ENCODE measurements at regions not wholly inside any gene's neighbourhood (a gene's known extent, or its start where the extent isn't known, plus 50 kb on each side); places are given as distances from the start of the nearest gene placed in this dataset.

DNA sequence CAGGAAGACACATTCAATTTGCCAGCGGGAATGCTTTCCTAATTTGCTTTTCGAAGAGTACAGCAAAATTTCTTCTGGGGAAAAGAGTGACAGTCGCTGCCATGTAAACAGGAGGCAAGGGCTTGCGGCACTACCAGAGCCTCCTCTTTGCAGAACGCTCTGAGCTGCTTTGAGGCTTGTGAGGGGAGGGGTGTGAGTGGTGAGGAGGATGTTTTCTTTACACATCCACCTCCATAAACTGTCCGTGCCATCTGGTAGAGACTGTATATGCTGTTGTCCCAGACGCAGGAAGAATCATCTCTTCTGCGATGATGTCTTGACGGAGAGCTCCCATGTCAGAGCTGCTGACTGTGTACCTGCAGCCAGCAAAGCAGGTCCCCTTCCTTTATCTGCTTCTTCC is 138.0 kb downstream of the SOCS6 start:
- H3K4me1 Mint-ChIP-seq (ENCODE audit: low read depth), result peaks cover 8% of the 10 kb centered on the region
- no peak overlapping the region for H3K4me3 Mint-ChIP-seq
- H3K36me3 Mint-ChIP-seq (ENCODE audit: low read depth), result no peaks in the 10 kb centered on the region
- H3K27ac Mint-ChIP-seq, result no peak overlapping the region
- POLR2A ChIA-PET, result no interaction called here
- ATAC-seq (no peak), DNase-seq (no peak)
- peaks cover 6% of the 10 kb centered on the region for H3K27me3 Mint-ChIP-seq (ENCODE audit: low read depth)
- CTCF ChIA-PET, result no interaction called here
- H3K9me3 Mint-ChIP-seq (ENCODE audit: insufficient read depth), result no peaks in the 10 kb centered on the region

GRCh38 chr18:70425236-70425635 is 136.4 kb downstream of the SOCS6 start:
- no peaks in the 10 kb centered on the region for H3K9me3 Mint-ChIP-seq (ENCODE audit: insufficient read depth)
- CTCF ChIA-PET, result no interaction called here
- peaks cover 8% of the 10 kb centered on the region for H3K4me1 Mint-ChIP-seq (ENCODE audit: low read depth)
- H3K27me3 Mint-ChIP-seq (ENCODE audit: low read depth), result peaks cover 6% of the 10 kb centered on the region
- H3K4me3 Mint-ChIP-seq, result no peak overlapping the region
- H3K36me3 Mint-ChIP-seq (ENCODE audit: low read depth), result no peaks in the 10 kb centered on the region
- DNase-seq (no peak), ATAC-seq (no peak)
- POLR2A ChIA-PET, result no interaction called here
- no peak overlapping the region for H3K27ac Mint-ChIP-seq

DNA sequence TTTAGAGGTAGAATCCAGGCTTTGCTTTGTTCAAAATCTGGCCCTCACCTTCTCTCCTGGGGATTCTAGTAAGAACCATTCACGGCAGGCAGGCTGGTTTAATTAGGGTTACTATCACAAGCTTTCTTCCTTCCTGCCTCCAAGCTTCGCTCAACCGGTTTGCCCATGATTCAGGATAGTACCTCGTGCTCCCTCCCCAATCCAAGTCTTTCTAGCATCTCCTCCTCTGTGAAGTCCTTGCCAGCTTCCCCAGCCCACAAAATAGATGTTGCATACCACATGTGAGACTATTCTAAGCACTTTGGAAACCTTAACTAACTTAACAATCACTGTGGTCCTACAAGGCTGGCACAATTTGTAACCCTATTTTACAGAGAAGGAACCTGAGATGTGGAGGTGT is 135.1 kb downstream of the SOCS6 start:
- Mint-ChIP-seq H3K4me3 (no peak overlapping the region), H3K27me3 (ENCODE audit: low read depth) (peaks cover 6% of the 10 kb centered on the region), H3K27ac (no peak overlapping the region), H3K9me3 (ENCODE audit: insufficient read depth) (no peaks in the 10 kb centered on the region), H3K36me3 (ENCODE audit: low read depth) (no peaks in the 10 kb centered on the region), H3K4me1 (ENCODE audit: low read depth) (peaks cover 8% of the 10 kb centered on the region)
- DNase-seq, result no peak
- ChIA-PET CTCF (interaction anchor here (2.9 kb wide), 1 partner anchor 9 kb away, joined by 10 read pairs; no protein-coding TSS in a partner anchor), POLR2A (no interaction called here)
- ATAC-seq, result no peak

GRCh38 chr18:70423120-70423519 is 134.3 kb downstream of the SOCS6 start:
- ChIA-PET POLR2A (no interaction called here), CTCF (interaction anchor here (2.9 kb wide), 1 partner anchor 10 kb away, joined by 10 read pairs; no protein-coding TSS in a partner anchor)
- no peak for ATAC-seq
- Mint-ChIP-seq H3K9me3 (ENCODE audit: insufficient read depth) (no peaks in the 10 kb centered on the region), H3K4me3 (no peak overlapping the region), H3K4me1 (ENCODE audit: low read depth) (peaks cover 7% of the 10 kb centered on the region), H3K27me3 (ENCODE audit: low read depth) (peaks cover 6% of the 10 kb centered on the region), H3K27ac (no peak overlapping the region), H3K36me3 (ENCODE audit: low read depth) (no peaks in the 10 kb centered on the region)
- no peak for DNase-seq

- peaks cover 4% of the 10 kb centered on the region for H3K4me1 Mint-ChIP-seq (ENCODE audit: low read depth)
- DNase-seq, result no peak
- H3K36me3 Mint-ChIP-seq (ENCODE audit: low read depth), result no peaks in the 10 kb centered on the region
- no peak overlapping the region for H3K27ac Mint-ChIP-seq
- no peaks in the 10 kb centered on the region for H3K9me3 Mint-ChIP-seq (ENCODE audit: insufficient read depth)
- ChIA-PET POLR2A (no interaction called here), CTCF (interaction anchor here (2.9 kb wide), 1 partner anchor 11 kb away, joined by 10 read pairs; no protein-coding TSS in a partner anchor)
- no peak for ATAC-seq
- H3K27me3 Mint-ChIP-seq (ENCODE audit: low read depth), result peaks cover 6% of the 10 kb centered on the region
- H3K4me3 Mint-ChIP-seq, result no peak overlapping the region
These were observed 133.6 kb downstream of the SOCS6 start for GRCh38 chr18:70422391-70422965.

DNA sequence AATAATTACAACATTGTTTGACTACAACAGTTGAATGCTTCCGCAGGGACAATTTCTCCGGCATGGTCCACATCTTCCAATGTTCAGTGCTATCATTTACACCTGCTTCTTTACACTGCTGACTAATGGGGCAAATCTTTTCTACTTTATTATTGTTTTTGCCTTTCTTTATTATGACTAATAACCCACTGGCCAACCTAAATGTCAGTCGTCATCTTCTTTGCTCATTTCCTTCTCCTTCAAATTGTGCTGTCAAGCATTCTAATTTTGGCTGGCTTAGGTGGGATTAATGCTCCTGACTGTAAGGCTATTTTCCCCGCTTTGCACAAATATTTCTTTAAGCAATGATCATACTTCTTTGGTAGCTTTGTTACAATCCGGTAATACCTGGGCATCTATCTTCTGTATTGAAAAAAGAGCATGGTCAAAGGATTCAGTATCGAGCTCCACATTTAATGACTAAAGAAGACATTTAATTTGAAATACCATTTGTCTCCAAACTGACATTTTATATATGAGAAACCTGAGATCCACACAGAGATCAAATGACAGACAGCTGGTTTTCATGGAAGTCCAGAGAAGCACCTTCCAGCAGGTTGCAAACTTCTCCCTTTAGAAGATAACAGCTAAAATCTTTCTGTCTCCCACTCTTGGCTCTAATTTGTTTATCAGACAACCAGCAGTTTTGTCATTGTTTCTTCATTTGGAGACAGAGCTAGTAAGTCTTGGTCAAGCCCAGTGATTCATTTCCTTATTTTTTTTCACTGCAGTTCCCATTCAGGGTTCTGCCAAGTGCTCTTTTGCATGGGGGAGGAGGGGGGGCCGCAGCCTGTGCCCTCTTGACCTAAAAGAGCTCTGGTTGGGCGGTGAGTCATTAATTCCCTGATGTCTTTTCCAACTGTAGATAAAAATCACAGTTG is 132.9 kb downstream of the SOCS6 start:
- Mint-ChIP-seq H3K4me3 (no peak overlapping the region), H3K27ac (no peak overlapping the region), H3K9me3 (ENCODE audit: insufficient read depth) (no peaks in the 10 kb centered on the region), H3K36me3 (ENCODE audit: low read depth) (no peaks in the 10 kb centered on the region), H3K27me3 (ENCODE audit: low read depth) (peaks cover 6% of the 10 kb centered on the region), H3K4me1 (ENCODE audit: low read depth) (peaks cover 4% of the 10 kb centered on the region)
- ATAC-seq, result no peak
- ChIA-PET CTCF (interaction anchor here (2.9 kb wide), 1 partner anchor 12 kb away, joined by 10 read pairs; no protein-coding TSS in a partner anchor), POLR2A (no interaction called here)
- no peak for DNase-seq

DNA sequence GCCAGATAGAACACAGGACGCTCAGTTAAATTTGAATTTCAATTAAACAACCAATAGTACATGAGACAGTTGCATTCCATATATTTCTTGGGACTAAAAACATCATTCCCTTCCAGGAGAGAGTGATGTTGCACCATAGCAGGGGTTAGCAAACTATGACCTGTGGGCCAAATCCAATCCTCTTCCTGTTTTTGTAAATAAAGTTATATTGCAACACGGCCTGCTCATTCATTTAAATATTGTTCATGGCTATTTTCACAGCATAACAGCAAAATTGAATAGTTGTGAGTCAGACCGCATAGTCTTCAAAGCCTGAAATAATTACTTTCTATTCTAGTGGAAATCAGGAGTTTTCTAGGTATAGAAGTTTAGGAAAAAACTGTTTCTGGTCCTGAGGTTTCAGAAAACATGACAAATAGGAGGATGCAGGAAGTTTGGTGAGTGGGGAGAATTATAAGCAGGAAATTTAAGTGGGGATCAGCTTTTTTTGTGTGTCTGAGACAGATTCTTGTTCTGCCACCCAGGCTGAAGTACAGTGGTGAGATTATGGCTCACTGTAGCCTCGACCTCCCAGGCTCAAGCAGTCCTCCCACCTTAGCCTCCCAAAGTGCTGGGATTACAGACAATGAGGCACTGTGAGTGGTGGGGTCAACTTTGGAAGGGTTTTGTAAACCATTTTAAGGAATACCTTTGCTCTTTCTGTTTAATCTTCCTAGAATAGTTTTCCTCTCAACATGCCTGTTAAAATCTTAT is 131.5 kb downstream of the SOCS6 start:
- H3K27me3 Mint-ChIP-seq (ENCODE audit: low read depth), result peaks cover 6% of the 10 kb centered on the region
- ChIA-PET CTCF (no interaction called here), POLR2A (no interaction called here)
- peaks cover 4% of the 10 kb centered on the region for H3K4me1 Mint-ChIP-seq (ENCODE audit: low read depth)
- no peak for DNase-seq
- no peaks in the 10 kb centered on the region for H3K36me3 Mint-ChIP-seq (ENCODE audit: low read depth)
- H3K4me3 Mint-ChIP-seq, result no peak overlapping the region
- no peak for ATAC-seq
- H3K9me3 Mint-ChIP-seq (ENCODE audit: insufficient read depth), result no peaks in the 10 kb centered on the region
- no peak overlapping the region for H3K27ac Mint-ChIP-seq

- ATAC-seq (no peak), DNase-seq (no peak)
- Mint-ChIP-seq H3K36me3 (ENCODE audit: low read depth) (no peaks in the 10 kb centered on the region), H3K9me3 (ENCODE audit: insufficient read depth) (no peaks in the 10 kb centered on the region), H3K4me3 (no peak overlapping the region), H3K4me1 (ENCODE audit: low read depth) (peaks cover 4% of the 10 kb centered on the region), H3K27ac (no peak overlapping the region), H3K27me3 (ENCODE audit: low read depth) (peaks cover 4% of the 10 kb centered on the region)
- POLR2A ChIA-PET, result no interaction called here
- CTCF ChIA-PET, result no interaction called here
These were observed 130.7 kb downstream of the SOCS6 start for GRCh38 chr18:70419526-70419925.

DNA sequence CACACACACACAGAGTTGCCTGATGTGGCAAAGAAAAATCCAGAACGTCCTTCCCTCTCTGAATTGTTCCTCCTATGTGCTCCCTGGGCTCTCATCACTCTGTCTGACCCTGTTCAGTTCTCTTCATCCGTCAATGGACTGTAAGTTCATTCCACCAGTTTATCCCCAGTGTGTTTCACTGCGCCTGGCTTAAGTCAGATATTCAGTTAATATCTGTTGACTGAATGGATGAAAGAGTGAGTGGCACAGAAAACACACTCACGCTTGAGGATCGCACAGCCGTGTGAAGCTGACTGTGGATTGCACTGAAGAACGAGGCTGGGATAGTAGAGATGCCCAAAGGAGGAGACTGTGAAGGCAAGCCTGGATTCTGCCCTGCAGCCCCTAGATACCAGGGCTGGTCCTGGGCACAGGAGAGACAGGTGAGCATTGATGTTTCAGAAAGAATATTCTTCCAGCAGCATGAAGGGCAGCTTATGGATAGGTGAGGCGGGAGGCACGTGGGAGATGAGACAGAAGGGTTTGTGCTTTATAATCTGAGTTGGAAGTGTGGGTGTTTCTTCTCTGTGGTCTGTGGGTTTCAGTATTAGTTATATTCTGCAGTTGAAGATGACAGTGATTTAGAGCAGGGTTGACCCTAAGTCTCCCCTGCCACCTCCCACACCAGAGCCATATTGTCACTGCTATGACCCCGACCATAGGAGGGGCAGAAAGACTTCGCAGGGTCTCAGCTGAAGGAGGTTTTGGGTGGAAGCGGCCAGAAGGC is 129.9 kb downstream of the SOCS6 start:
- DNase-seq (no peak), ATAC-seq (no peak)
- CTCF ChIA-PET, result no interaction called here
- no peaks in the 10 kb centered on the region for H3K9me3 Mint-ChIP-seq (ENCODE audit: insufficient read depth)
- no peak overlapping the region for H3K4me3 Mint-ChIP-seq
- H3K27me3 Mint-ChIP-seq (ENCODE audit: low read depth), result no peaks in the 10 kb centered on the region
- POLR2A ChIA-PET, result no interaction called here
- H3K27ac Mint-ChIP-seq, result no peak overlapping the region
- no peaks in the 10 kb centered on the region for H3K36me3 Mint-ChIP-seq (ENCODE audit: low read depth)
- peaks cover 4% of the 10 kb centered on the region for H3K4me1 Mint-ChIP-seq (ENCODE audit: low read depth)

- CTCF ChIA-PET, result no interaction called here
- H3K4me3 Mint-ChIP-seq, result no peak overlapping the region
- POLR2A ChIA-PET, result no interaction called here
- H3K27ac Mint-ChIP-seq, result no peak overlapping the region
- ATAC-seq (no peak), DNase-seq (no peak)
- H3K27me3 Mint-ChIP-seq (ENCODE audit: low read depth), result no peaks in the 10 kb centered on the region
- H3K4me1 Mint-ChIP-seq (ENCODE audit: low read depth), result no peaks in the 10 kb centered on the region
- H3K36me3 Mint-ChIP-seq (ENCODE audit: low read depth), result no peaks in the 10 kb centered on the region
- H3K9me3 Mint-ChIP-seq (ENCODE audit: insufficient read depth), result no peaks in the 10 kb centered on the region
These were observed 129.0 kb downstream of the SOCS6 start for GRCh38 chr18:70417847-70418246.

GRCh38 chr18:70416496-70416895 is 127.7 kb downstream of the SOCS6 start:
- DNase-seq (no peak), ATAC-seq (no peak)
- Mint-ChIP-seq H3K4me3 (no peak overlapping the region), H3K36me3 (ENCODE audit: low read depth) (no peaks in the 10 kb centered on the region), H3K27me3 (ENCODE audit: low read depth) (no peaks in the 10 kb centered on the region), H3K9me3 (ENCODE audit: insufficient read depth) (no peaks in the 10 kb centered on the region), H3K4me1 (ENCODE audit: low read depth) (no peaks in the 10 kb centered on the region), H3K27ac (no peak overlapping the region)
- CTCF ChIA-PET, result no interaction called here
- POLR2A ChIA-PET, result no interaction called here

All from activated CD8-positive, alpha-beta T cell treated with anti-CD3 and anti-CD28 coated beads, Interleukin-2, amount 10 ng/mL, durations not matched to agents 7 days and 5 days (primary cell).